ENCODE measurements at regions not wholly inside any gene's neighbourhood (a gene's known extent, or its start where the extent isn't known, plus 50 kb on each side); places are given as distances from the start of the nearest gene placed in this dataset.
A peak's percentile ranks its signal among the peaks of the same experiment; 100 is the strongest.

DNA sequence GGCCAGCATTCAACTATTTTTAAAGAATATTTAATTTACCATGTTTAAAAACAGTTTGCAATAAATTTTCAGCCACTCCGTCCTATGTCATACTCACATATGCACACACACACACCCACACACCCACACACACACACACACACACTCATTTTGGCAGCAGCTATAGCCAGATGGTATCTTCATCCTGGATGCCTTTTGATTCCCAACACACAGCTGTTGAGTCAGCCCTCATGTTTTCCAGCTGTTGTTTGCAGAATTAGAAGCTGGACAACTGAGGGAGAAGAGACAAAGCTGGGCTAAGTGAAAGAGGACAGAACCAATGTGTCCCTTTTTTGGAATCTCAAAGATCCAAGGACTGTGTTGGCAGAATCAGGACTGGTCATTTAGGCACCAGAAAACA lies 80.0 kb upstream of the EGLN3 start:
- Histone ChIP-seq H3K4me3 (replicated peaks in 1 of 4; ENCODE audit: control extremely low read depth in 1 of 4, insufficient read depth in 1 of 4, low read depth in 3 of 4, low read length in 4 of 4) (no peak overlapping the region), H3K9ac (ENCODE audit: insufficient read depth, low read length) (no peak overlapping the region), H3K27me3 (ENCODE audit: control insufficient read depth, insufficient read depth, low read length) (peaks cover 3% of the 10 kb centered on the region), H3K9me3 (ENCODE audit: control insufficient read depth, insufficient read depth, low read depth, low read length) (no peaks in the 10 kb centered on the region), H3K4me1 (ENCODE audit: control insufficient read depth, extremely low read depth, insufficient read depth, low read length) (peaks cover 2% of the 10 kb centered on the region), H2AFZ (ENCODE audit: low read length) (no peak overlapping the region), H3K4me2 (ENCODE audit: extremely low read depth, insufficient read depth, low read length) (peak overlapping the region; percentile 25), H4K20me1 (ENCODE audit: control insufficient read depth, extremely low read depth, insufficient read depth, low read length) (no peaks in the 10 kb centered on the region), H3K27ac (ENCODE audit: insufficient read depth, low read length) (no peak overlapping the region), H3K36me3 (ENCODE audit: control insufficient read depth, insufficient read depth, low read length) (no peaks in the 10 kb centered on the region), H3K79me2 (ENCODE audit: control insufficient read depth, insufficient read depth, low read length) (no peaks in the 10 kb centered on the region)
- DNase-seq (ENCODE audit: low read depth in 2 of 2), result peak; percentile 76 to 95
- TF ChIP-seq, protein P1, sequence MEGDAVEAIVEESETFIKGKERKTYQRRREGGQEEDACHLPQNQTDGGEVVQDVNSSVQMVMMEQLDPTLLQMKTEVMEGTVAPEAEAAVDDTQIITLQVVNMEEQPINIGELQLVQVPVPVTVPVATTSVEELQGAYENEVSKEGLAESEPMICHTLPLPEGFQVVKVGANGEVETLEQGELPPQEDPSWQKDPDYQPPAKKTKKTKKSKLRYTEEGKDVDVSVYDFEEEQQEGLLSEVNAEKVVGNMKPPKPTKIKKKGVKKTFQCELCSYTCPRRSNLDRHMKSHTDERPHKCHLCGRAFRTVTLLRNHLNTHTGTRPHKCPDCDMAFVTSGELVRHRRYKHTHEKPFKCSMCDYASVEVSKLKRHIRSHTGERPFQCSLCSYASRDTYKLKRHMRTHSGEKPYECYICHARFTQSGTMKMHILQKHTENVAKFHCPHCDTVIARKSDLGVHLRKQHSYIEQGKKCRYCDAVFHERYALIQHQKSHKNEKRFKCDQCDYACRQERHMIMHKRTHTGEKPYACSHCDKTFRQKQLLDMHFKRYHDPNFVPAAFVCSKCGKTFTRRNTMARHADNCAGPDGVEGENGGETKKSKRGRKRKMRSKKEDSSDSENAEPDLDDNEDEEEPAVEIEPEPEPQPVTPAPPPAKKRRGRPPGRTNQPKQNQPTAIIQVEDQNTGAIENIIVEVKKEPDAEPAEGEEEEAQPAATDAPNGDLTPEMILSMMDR (conservative IDR thresholded peaks at IDR 0.05 in 1 of 2, IDR thresholded peaks at IDR 0.05 in 1 of 2; ENCODE audit: low read depth in 1 of 2, low read length in 2 of 2), result no peak

DNA sequence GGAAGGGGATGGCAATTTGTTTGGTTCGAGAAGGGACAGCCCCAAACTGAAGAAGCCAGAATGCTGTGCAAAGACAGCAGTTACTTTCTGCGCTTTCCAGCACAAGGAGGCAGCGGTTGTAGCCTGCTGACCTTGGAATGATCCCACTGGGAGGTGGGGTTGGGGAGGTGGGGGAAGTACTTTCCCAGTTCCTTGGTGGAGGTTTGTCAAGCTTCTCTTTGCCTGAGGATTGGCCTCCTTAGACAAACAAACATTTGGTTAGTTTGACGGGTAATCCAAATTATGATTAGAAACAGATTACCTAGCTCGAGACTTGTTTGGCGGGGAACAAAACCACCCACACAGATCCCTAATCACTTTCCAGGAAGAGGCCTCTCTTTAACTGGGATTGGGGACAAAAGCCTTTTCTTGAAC lies 79.1 kb upstream of the EGLN3 start:
- peaks cover 3% of the 10 kb centered on the region for H3K27me3 ChIP-seq (ENCODE audit: control insufficient read depth, insufficient read depth, low read length)
- H4K20me1 ChIP-seq (ENCODE audit: control insufficient read depth, extremely low read depth, insufficient read depth, low read length), result no peaks in the 10 kb centered on the region
- no peak overlapping the region for H3K4me3 ChIP-seq (replicated peaks in 1 of 4; ENCODE audit: control extremely low read depth in 1 of 4, insufficient read depth in 1 of 4, low read depth in 3 of 4, low read length in 4 of 4)
- peaks cover 2% of the 10 kb centered on the region for H3K4me1 ChIP-seq (ENCODE audit: control insufficient read depth, extremely low read depth, insufficient read depth, low read length)
- peak overlapping the region; percentile 51 for H3K4me2 ChIP-seq (ENCODE audit: extremely low read depth, insufficient read depth, low read length)
- H3K9me3 ChIP-seq (ENCODE audit: control insufficient read depth, insufficient read depth, low read depth, low read length), result no peaks in the 10 kb centered on the region
- no peak overlapping the region for H3K27ac ChIP-seq (ENCODE audit: insufficient read depth, low read length)
- TF ChIP-seq EZH2 (IDR thresholded peaks at IDR 0.05; ENCODE audit: low read length, missing control alignments), result no peak
- TF ChIP-seq, protein P1 (conservative IDR thresholded peaks at IDR 0.05 in 1 of 2, IDR thresholded peaks at IDR 0.05 in 1 of 2; ENCODE audit: low read depth in 1 of 2, low read length in 2 of 2), result no peak
- H3K79me2 ChIP-seq (ENCODE audit: control insufficient read depth, insufficient read depth, low read length), result no peaks in the 10 kb centered on the region
- no peak overlapping the region for H2AFZ ChIP-seq (ENCODE audit: low read length)
- H3K9ac ChIP-seq (ENCODE audit: insufficient read depth, low read length), result no peak overlapping the region
- H3K36me3 ChIP-seq (ENCODE audit: control insufficient read depth, insufficient read depth, low read length), result no peaks in the 10 kb centered on the region
- DNase-seq (ENCODE audit: low read depth in 2 of 2), result peak; percentile 66 to 82

DNA sequence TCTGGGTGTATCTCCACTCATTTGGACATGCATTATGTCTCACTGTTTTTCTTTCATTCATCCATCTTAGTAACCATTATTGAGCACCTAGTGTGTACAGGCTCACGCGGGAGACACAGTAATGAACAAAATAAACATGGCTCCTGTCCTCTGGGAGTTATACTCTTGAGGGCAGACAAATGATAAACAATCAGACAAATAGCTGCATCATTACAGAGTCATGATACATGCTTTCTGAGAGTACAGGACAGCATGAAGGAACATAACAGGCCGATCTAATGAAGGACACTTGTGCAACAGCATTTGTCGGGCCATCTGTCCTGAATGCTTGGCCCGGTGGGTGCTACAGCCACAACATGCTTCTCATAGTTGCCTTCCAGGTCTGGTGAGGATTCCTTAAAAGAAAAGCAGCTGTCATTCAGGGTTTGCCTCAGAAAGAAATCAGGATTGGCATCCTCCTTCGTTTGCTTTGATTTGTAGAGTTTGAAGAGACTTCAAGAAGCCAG lies 77.2 kb upstream of the EGLN3 start:
- no peak overlapping the region for H2AFZ ChIP-seq (ENCODE audit: low read length)
- H3K4me2 ChIP-seq (ENCODE audit: extremely low read depth, insufficient read depth, low read length), result no peak overlapping the region
- H4K20me1 ChIP-seq (ENCODE audit: control insufficient read depth, extremely low read depth, insufficient read depth, low read length), result no peaks in the 10 kb centered on the region
- no peak overlapping the region for H3K9ac ChIP-seq (ENCODE audit: insufficient read depth, low read length)
- peaks cover 2% of the 10 kb centered on the region for H3K4me1 ChIP-seq (ENCODE audit: control insufficient read depth, extremely low read depth, insufficient read depth, low read length)
- DNase-seq (ENCODE audit: low read depth in 2 of 2), result no peak
- H3K79me2 ChIP-seq (ENCODE audit: control insufficient read depth, insufficient read depth, low read length), result no peaks in the 10 kb centered on the region
- H3K27ac ChIP-seq (ENCODE audit: insufficient read depth, low read length), result no peak overlapping the region
- H3K36me3 ChIP-seq (ENCODE audit: control insufficient read depth, insufficient read depth, low read length), result no peaks in the 10 kb centered on the region
- no peaks in the 10 kb centered on the region for H3K9me3 ChIP-seq (ENCODE audit: control insufficient read depth, insufficient read depth, low read depth, low read length)
- no peak for TF ChIP-seq EZH2 (IDR thresholded peaks at IDR 0.05; ENCODE audit: low read length, missing control alignments)
- TF ChIP-seq, protein P1 (conservative IDR thresholded peaks at IDR 0.05 in 1 of 2, IDR thresholded peaks at IDR 0.05 in 1 of 2; ENCODE audit: low read depth in 1 of 2, low read length in 2 of 2), result no peak
- no peak overlapping the region for H3K4me3 ChIP-seq (replicated peaks in 1 of 4; ENCODE audit: control extremely low read depth in 1 of 4, insufficient read depth in 1 of 4, low read depth in 3 of 4, low read length in 4 of 4)
- peaks cover 3% of the 10 kb centered on the region for H3K27me3 ChIP-seq (ENCODE audit: control insufficient read depth, insufficient read depth, low read length)
